ENCODE measurements at regions not wholly inside any gene's neighbourhood (a gene's known extent, or its start where the extent isn't known, plus 50 kb on each side); places are given as distances from the start of the nearest gene placed in this dataset.

GRCh38 chr9:14466429-14466818 is 152.5 kb upstream of the NFIB start:
- DNase-seq = no peak

- no peak for DNase-seq
These were observed 149.0 kb upstream of the NFIB start for GRCh38 chr9:14462950-14463349.

- DNase-seq = no peak
These were observed 141.3 kb upstream of the NFIB start for GRCh38 chr9:14455243-14455642.

GRCh38 chr9:14453286-14453685 is 139.3 kb upstream of the NFIB start:
- no peak for DNase-seq

GRCh38 chr9:14452539-14452938 is 138.6 kb upstream of the NFIB start:
- no peak for DNase-seq

- no peak for DNase-seq
These were observed 138.0 kb upstream of the NFIB start for GRCh38 chr9:14451949-14452348.

GRCh38 chr9:14447103-14447502 is 133.2 kb upstream of the NFIB start:
- no peak for DNase-seq

- DNase-seq = no peak
These were observed 132.0 kb upstream of the NFIB start for GRCh38 chr9:14445946-14446345.

GRCh38 chr9:14442956-14443355 is 129.0 kb upstream of the NFIB start:
- no peak for DNase-seq

- DNase-seq = no peak
These were observed 128.2 kb upstream of the NFIB start for GRCh38 chr9:14441976-14442651.

- DNase-seq = no peak
These were observed 127.2 kb upstream of the NFIB start for GRCh38 chr9:14441115-14441514.

GRCh38 chr9:14440062-14440461 is 126.1 kb upstream of the NFIB start:
- no peak for DNase-seq

- no peak for DNase-seq
These were observed 125.6 kb upstream of the NFIB start for GRCh38 chr9:14439555-14439954.

- DNase-seq = no peak
These were observed 124.5 kb upstream of the NFIB start for GRCh38 chr9:14438232-14439021.

GRCh38 chr9:14437354-14438231 is 123.7 kb upstream of the NFIB start:
- no peak for DNase-seq

GRCh38 chr9:14435871-14436270 is 121.9 kb upstream of the NFIB start:
- DNase-seq = no peak

- DNase-seq = no peak
These were observed 121.2 kb upstream of the NFIB start for GRCh38 chr9:14434971-14435718.

- no peak for DNase-seq
These were observed 120.2 kb upstream of the NFIB start for GRCh38 chr9:14434158-14434504.

GRCh38 chr9:14433351-14434157 is 119.6 kb upstream of the NFIB start:
- no peak for DNase-seq

GRCh38 chr9:14432666-14433350 is 118.9 kb upstream of the NFIB start:
- DNase-seq = no peak

- DNase-seq = peak; percentile 60
These were observed 114.9 kb upstream of the NFIB start for GRCh38 chr9:14428781-14429230.
